OCI-LY3 (cell line): ENCODE measurements at regions not wholly inside any gene's neighbourhood (a gene's known extent, or its start where the extent isn't known, plus 50 kb on each side); places are given as distances from the start of the nearest gene placed in this dataset.

Experiments used
- H2AFZ ChIP-seq: fragments of 200-600, 300-600 bp; shearing (Covaris generic); 2 replicates; pipeline ENCODE4 v1.6.0; 2014; ENCODE audit warnings: antibody characterized with exemption, low read depth, low read length
- H3K27ac ChIP-seq: fragments of 200-600, 300-600 bp; sonication (generic); 2 replicates; pipeline ENCODE4 v1.5.1; 2014; ENCODE audit warnings: mild to moderate bottlenecking, low read length, moderate library complexity, mixed read lengths
- H3K27me3 ChIP-seq: fragments of 200-600, 300-600 bp; sonication (generic); 2 replicates; pipeline ENCODE4 v1.6.1; 2014; ENCODE audit warnings: low read depth, low read length, mixed read lengths
- H3K36me3 ChIP-seq: fragments of 200-600, 300-600 bp; sonication (generic); replicated peaks from 2 replicates; pipeline ENCODE3; 2014; ENCODE audit warnings: low read depth, low read length, mixed read lengths
- H3K4me1 ChIP-seq: fragments of 300-600, 200-600 bp; sonication (generic); 2 replicates; pipeline ENCODE4 v1.6.1; 2014; ENCODE audit warnings: low read length, mixed read lengths
- H3K4me2 ChIP-seq: fragments of 200-600, 300-600 bp; sonication (generic); 2 replicates; pipeline ENCODE4 v1.6.1; 2014; ENCODE audit warnings: low read length, mixed read lengths
- H3K4me3 ChIP-seq: fragments of 300-600, 200-600 bp; sonication (generic); 2 replicates; pipeline ENCODE4 v1.5.1; 2014; ENCODE audit warnings: antibody characterized with exemption, mild to moderate bottlenecking, low read length, moderate library complexity
- H3K79me2 ChIP-seq: fragments of 300-600, 200-600 bp; shearing (Covaris generic); 2 replicates; pipeline ENCODE4 v1.6.1; 2014; ENCODE audit warnings: mild to moderate bottlenecking, low read length, mixed read lengths
- H3K9ac ChIP-seq: fragments of 300-600, 200-600 bp; shearing (Covaris generic); 2 replicates; pipeline ENCODE4 v1.6.0; 2014; ENCODE audit warnings: mild to moderate bottlenecking, low read length, moderate library complexity
- H3K9me3 ChIP-seq: fragments of 200-600, 300-600 bp; shearing (Covaris generic); 2 replicates; pipeline ENCODE4 v1.6.1; 2014; ENCODE audit warnings: low read length, mixed read lengths; ENCODE audit not compliant: insufficient read depth
- H4K20me1 ChIP-seq: fragments of 200-600, 300-600 bp; sonication (generic); 2 replicates; pipeline ENCODE4 v1.6.1; 2016; ENCODE audit warnings: low read length, mixed read lengths; ENCODE audit not compliant: insufficient read depth
- CTCF ChIP-seq: fragments of 200-600, 300-600 bp; sonication (generic); IDR thresholded peaks from 2 replicates; pipeline ENCODE4 v1.5.1; 2014; ENCODE audit warnings: antibody characterized with exemption, low read length, low read depth
- EZH2phosphoT487 ChIP-seq: fragments of 200-600 bp; shearing (Covaris generic); IDR thresholded peaks from 2 replicates; pipeline ENCODE4 v1.6.1; 2018; ENCODE audit warnings: antibody characterized with exemption, mixed run types, low read depth

- H3K9ac ChIP-seq = no peak overlapping the region
- no peaks in the 10 kb centered on the region for H3K27me3 ChIP-seq
- H4K20me1 ChIP-seq = peaks cover 6% of the 10 kb centered on the region
- H3K4me1 ChIP-seq = peaks cover 5% of the 10 kb centered on the region
- no peak overlapping the region for H3K27ac ChIP-seq
- H3K36me3 ChIP-seq = peaks cover 4% of the 10 kb centered on the region
- no peak overlapping the region for H2AFZ ChIP-seq
- H3K9me3 ChIP-seq = no peaks in the 10 kb centered on the region
- H3K4me2 ChIP-seq = no peak overlapping the region
- H3K4me3 ChIP-seq = no peak overlapping the region
- no peak for TF ChIP-seq EZH2phosphoT487
- H3K79me2 ChIP-seq = no peaks in the 10 kb centered on the region
These were observed 55.2 kb downstream of the GARRE1 start for GRCh38 chr19:34309368-34310138.

GRCh38 chr19:34310494-34310981 is 54.5 kb upstream of the GPI start:
- no peak overlapping the region for H3K27ac ChIP-seq
- peaks cover 13% of the 10 kb centered on the region for H3K4me1 ChIP-seq
- H4K20me1 ChIP-seq = peaks cover 6% of the 10 kb centered on the region; the same call in 1 of the 2 replicates

DNA sequence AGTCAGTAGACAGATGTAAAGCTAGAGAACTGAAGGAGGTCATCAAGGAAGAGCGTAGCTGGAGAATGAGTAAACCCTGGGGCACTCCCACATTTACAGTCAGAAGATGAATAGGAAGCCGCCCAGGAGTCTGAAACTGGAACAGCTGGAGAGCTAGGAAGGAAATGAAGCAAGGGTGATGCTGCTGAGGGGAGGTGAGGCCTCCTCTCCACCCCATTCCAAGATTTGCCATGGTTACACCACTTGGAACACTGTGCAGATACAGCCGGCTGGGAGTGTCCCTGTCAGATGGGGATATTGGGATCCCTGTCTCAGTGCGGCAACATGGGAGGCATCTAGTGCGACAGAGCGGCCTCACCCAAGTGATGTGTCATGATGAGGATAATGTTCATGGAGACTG is 51.8 kb upstream of the GPI start:
- no peaks in the 10 kb centered on the region for H3K27me3 ChIP-seq
- H3K79me2 ChIP-seq = no peaks in the 10 kb centered on the region
- H3K9ac ChIP-seq = no peak overlapping the region
- no peak overlapping the region for H3K4me2 ChIP-seq
- H3K4me3 ChIP-seq = no peak overlapping the region
- H3K27ac ChIP-seq = no peak overlapping the region
- peaks cover 4% of the 10 kb centered on the region for H3K36me3 ChIP-seq
- no peaks in the 10 kb centered on the region for H3K9me3 ChIP-seq
- peaks cover 14% of the 10 kb centered on the region; the same call in 1 of the 2 replicates for H4K20me1 ChIP-seq
- TF ChIP-seq EZH2phosphoT487 = no peak
- TF ChIP-seq CTCF = no peak
- H3K4me1 ChIP-seq = peaks cover 13% of the 10 kb centered on the region
- no peak overlapping the region for H2AFZ ChIP-seq

More at GRCh38 chr19:34310494-34310981, 54.5 kb upstream of the GPI start:
- peaks cover 4% of the 10 kb centered on the region for H3K36me3 ChIP-seq
- H3K27me3 ChIP-seq = no peaks in the 10 kb centered on the region
- H3K79me2 ChIP-seq = no peaks in the 10 kb centered on the region
- H3K4me3 ChIP-seq = no peak overlapping the region
- TF ChIP-seq CTCF (no peak), EZH2phosphoT487 (no peak)
- no peak overlapping the region for H3K4me2 ChIP-seq
- no peak overlapping the region for H3K9ac ChIP-seq
- H3K9me3 ChIP-seq = no peaks in the 10 kb centered on the region
- H2AFZ ChIP-seq = no peak overlapping the region

GRCh38 chr19:34314437-34315313 is 50.3 kb upstream of the GPI start:
- H3K27ac ChIP-seq = peak overlapping the region; percentile 11; the same call in 1 of the 2 replicates
- peak overlapping the region; percentile 52 for H3K4me2 ChIP-seq
- no peak overlapping the region for H2AFZ ChIP-seq
- H3K9ac ChIP-seq = no peak overlapping the region
- H4K20me1 ChIP-seq = peaks cover 19% of the 10 kb centered on the region; the same call in 1 of the 2 replicates
- H3K79me2 ChIP-seq = no peaks in the 10 kb centered on the region
- no peak for TF ChIP-seq EZH2phosphoT487
- no peak for TF ChIP-seq CTCF
- H3K27me3 ChIP-seq = no peaks in the 10 kb centered on the region
- H3K9me3 ChIP-seq = no peaks in the 10 kb centered on the region
- no peaks in the 10 kb centered on the region for H3K36me3 ChIP-seq
- peak overlapping the region; percentile 19; the same call in 1 of the 2 replicates for H3K4me3 ChIP-seq
- peaks cover 13% of the 10 kb centered on the region for H3K4me1 ChIP-seq
